ENCODE measurements at regions not wholly inside any gene's neighbourhood (a gene's known extent, or its start where the extent isn't known, plus 50 kb on each side); places are given as distances from the start of the nearest gene placed in this dataset.

DNA sequence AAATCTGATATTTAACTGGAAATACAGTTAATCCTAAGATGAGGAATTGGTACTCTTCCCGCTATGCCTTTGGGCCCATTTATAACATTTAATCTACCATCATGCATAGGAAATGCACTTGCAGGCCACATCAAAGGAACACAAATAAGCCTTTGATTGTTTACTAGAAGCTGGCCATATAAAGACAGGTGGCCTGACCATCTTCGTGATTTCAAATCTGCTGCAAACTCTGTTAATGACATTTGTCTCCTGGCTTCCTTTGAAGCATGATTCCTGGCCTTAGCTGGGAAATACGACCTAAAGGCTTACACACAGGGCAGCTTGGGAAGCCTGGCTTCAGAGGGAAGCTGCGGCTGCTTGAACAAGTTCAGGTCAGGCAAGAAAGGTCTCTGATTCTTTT is 552.1 kb downstream of the CDH26 start:
- H3K4me2 ChIP-seq, result no peak overlapping the region
- FAIRE-seq (no peak), DNase-seq (ENCODE audit: low read depth in 1 of 2, low spot score in 1 of 2) (no peak), ATAC-seq (no peak)
- H3K4me1 ChIP-seq, result no peaks in the 10 kb centered on the region
- no peak overlapping the region for H3K4me3 ChIP-seq
- TF ChIP-seq, protein P1, sequence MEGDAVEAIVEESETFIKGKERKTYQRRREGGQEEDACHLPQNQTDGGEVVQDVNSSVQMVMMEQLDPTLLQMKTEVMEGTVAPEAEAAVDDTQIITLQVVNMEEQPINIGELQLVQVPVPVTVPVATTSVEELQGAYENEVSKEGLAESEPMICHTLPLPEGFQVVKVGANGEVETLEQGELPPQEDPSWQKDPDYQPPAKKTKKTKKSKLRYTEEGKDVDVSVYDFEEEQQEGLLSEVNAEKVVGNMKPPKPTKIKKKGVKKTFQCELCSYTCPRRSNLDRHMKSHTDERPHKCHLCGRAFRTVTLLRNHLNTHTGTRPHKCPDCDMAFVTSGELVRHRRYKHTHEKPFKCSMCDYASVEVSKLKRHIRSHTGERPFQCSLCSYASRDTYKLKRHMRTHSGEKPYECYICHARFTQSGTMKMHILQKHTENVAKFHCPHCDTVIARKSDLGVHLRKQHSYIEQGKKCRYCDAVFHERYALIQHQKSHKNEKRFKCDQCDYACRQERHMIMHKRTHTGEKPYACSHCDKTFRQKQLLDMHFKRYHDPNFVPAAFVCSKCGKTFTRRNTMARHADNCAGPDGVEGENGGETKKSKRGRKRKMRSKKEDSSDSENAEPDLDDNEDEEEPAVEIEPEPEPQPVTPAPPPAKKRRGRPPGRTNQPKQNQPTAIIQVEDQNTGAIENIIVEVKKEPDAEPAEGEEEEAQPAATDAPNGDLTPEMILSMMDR (IDR thresholded peaks at IDR 0.05), result no peak
- no peak for TF ChIP-seq ESRRA (IDR thresholded peaks at IDR 0.05; ENCODE audit: borderline replicate concordance, low read length)
- no peak for TF ChIP-seq HOXB5 (CRISPR knock-in tag; IDR thresholded peaks at IDR 0.05)
- TF ChIP-seq RFX5 (IDR thresholded peaks at IDR 0.05), result no peak
- no peak for TF ChIP-seq JUN (IDR thresholded peaks at IDR 0.05)
- no peak for TF ChIP-seq JUNB (IDR thresholded peaks at IDR 0.05)
- TF ChIP-seq KDM5A (IDR thresholded peaks at IDR 0.05), result no peak
- TF ChIP-seq ZSCAN20 (CRISPR knock-in tag; IDR thresholded peaks at IDR 0.05), result no peak
- no peak for TF ChIP-seq MAFK (IDR thresholded peaks at IDR 0.05; ENCODE audit: partially characterized antibody)
- no peak for TF ChIP-seq KDM1A (IDR thresholded peaks at IDR 0.05; ENCODE audit: low read depth)
- TF ChIP-seq NFE2L2 (conservative IDR thresholded peaks at IDR 0.05; ENCODE audit: low read length), result no peak
- TF ChIP-seq, protein P2, sequence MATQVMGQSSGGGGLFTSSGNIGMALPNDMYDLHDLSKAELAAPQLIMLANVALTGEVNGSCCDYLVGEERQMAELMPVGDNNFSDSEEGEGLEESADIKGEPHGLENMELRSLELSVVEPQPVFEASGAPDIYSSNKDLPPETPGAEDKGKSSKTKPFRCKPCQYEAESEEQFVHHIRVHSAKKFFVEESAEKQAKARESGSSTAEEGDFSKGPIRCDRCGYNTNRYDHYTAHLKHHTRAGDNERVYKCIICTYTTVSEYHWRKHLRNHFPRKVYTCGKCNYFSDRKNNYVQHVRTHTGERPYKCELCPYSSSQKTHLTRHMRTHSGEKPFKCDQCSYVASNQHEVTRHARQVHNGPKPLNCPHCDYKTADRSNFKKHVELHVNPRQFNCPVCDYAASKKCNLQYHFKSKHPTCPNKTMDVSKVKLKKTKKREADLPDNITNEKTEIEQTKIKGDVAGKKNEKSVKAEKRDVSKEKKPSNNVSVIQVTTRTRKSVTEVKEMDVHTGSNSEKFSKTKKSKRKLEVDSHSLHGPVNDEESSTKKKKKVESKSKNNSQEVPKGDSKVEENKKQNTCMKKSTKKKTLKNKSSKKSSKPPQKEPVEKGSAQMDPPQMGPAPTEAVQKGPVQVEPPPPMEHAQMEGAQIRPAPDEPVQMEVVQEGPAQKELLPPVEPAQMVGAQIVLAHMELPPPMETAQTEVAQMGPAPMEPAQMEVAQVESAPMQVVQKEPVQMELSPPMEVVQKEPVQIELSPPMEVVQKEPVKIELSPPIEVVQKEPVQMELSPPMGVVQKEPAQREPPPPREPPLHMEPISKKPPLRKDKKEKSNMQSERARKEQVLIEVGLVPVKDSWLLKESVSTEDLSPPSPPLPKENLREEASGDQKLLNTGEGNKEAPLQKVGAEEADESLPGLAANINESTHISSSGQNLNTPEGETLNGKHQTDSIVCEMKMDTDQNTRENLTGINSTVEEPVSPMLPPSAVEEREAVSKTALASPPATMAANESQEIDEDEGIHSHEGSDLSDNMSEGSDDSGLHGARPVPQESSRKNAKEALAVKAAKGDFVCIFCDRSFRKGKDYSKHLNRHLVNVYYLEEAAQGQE (IDR thresholded peaks at IDR 0.05), result no peak
- TF ChIP-seq, protein P3, sequence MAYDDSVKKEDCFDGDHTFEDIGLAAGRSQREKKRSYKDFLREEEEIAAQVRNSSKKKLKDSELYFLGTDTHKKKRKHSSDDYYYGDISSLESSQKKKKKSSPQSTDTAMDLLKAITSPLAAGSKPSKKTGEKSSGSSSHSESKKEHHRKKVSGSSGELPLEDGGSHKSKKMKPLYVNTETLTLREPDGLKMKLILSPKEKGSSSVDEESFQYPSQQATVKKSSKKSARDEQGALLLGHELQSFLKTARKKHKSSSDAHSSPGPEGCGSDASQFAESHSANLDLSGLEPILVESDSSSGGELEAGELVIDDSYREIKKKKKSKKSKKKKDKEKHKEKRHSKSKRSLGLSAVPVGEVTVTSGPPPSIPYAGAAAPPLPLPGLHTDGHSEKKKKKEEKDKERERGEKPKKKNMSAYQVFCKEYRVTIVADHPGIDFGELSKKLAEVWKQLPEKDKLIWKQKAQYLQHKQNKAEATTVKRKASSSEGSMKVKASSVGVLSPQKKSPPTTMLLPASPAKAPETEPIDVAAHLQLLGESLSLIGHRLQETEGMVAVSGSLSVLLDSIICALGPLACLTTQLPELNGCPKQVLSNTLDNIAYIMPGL (CRISPR knock-in tag; IDR thresholded peaks at IDR 0.05; ENCODE audit: borderline replicate concordance), result no peak
- no peak for TF ChIP-seq EP300 (IDR thresholded peaks at IDR 0.05)
- TF ChIP-seq PHF8 (IDR thresholded peaks at IDR 0.05; ENCODE audit: borderline replicate concordance, low read depth), result no peak
- TF ChIP-seq CHD4 (IDR thresholded peaks at IDR 0.05; ENCODE audit: borderline replicate concordance), result no peak
- TF ChIP-seq SMC3 (IDR thresholded peaks at IDR 0.05), result no peak
- TF ChIP-seq, protein P4, sequence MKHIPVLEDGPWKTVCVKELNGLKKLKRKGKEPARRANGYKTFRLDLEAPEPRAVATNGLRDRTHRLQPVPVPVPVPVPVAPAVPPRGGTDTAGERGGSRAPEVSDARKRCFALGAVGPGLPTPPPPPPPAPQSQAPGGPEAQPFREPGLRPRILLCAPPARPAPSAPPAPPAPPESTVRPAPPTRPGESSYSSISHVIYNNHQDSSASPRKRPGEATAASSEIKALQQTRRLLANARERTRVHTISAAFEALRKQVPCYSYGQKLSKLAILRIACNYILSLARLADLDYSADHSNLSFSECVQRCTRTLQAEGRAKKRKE (CRISPR knock-in tag; IDR thresholded peaks at IDR 0.05; ENCODE audit: low read depth), result no peak
- no peak for TF ChIP-seq NPAS2 (CRISPR knock-in tag; IDR thresholded peaks at IDR 0.05; ENCODE audit: borderline replicate concordance)
- TF ChIP-seq, protein P5, sequence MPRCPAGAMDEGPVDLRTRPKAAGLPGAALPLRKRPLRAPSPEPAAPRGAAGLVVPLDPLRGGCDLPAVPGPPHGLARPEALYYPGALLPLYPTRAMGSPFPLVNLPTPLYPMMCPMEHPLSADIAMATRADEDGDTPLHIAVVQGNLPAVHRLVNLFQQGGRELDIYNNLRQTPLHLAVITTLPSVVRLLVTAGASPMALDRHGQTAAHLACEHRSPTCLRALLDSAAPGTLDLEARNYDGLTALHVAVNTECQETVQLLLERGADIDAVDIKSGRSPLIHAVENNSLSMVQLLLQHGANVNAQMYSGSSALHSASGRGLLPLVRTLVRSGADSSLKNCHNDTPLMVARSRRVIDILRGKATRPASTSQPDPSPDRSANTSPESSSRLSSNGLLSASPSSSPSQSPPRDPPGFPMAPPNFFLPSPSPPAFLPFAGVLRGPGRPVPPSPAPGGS (IDR thresholded peaks at IDR 0.05), result no peak
- 19% methylated on average over 4 of the region's 4 CpGs for WGBS (ENCODE audit: missing lambda C conversion rate)
- CTCF ChIA-PET, result no interaction called here
- H3K9me3 ChIP-seq, result no peaks in the 10 kb centered on the region
- no peak overlapping the region for H3K27ac ChIP-seq
- POLR2A ChIA-PET, result no interaction called here
